ENCODE measurements at regions not wholly inside any gene's neighbourhood (a gene's known extent, or its start where the extent isn't known, plus 50 kb on each side); places are given as distances from the start of the nearest gene placed in this dataset.

DNA sequence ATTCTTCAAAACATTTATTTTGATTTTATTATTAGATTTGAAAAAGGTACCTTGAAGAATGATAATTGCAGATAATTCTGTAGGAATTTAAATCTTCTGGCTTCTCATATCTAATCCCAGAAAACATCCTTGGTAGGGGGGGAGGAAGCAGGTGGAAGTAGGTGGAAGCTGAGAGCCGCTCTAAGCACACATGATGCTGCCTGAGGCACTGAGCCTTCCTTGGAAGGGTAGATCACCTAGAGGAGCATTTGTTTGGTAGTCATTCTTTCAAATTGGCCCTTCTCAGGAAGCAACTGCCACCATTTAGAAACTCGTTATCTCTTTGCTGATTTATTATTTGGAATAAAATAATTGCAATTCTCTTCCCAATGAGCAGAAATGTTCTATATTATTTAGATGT is 623.3 kb downstream of the CD109 start:
- Histone ChIP-seq H3K9me2 (ENCODE audit: low read depth, low read length) (no peaks in the 10 kb centered on the region), H3K9me3 (ENCODE audit: low read length) (no peaks in the 10 kb centered on the region), H3F3A (ENCODE audit: insufficient read depth, low read length) (no peaks in the 10 kb centered on the region), H3K27ac (ENCODE audit: low read depth, low read length, poor library complexity, severe bottlenecking) (no peak overlapping the region), H3K4me3 (ENCODE audit: low read depth, low read length, poor library complexity, severe bottlenecking) (no peak overlapping the region), H3K4me1 (ENCODE audit: insufficient read depth, low read length, severe bottlenecking) (no peaks in the 10 kb centered on the region), H3K9ac (ENCODE audit: low read length) (no peak overlapping the region), H3K4me2 (ENCODE audit: low read length) (no peak overlapping the region), H3K79me2 (ENCODE audit: insufficient read depth, low read length) (no peaks in the 10 kb centered on the region), H3K27me3 (ENCODE audit: insufficient read depth, low read length) (no peaks in the 10 kb centered on the region), H3K36me3 (ENCODE audit: insufficient read depth, low read length) (no peaks in the 10 kb centered on the region), H2AFZ (ENCODE audit: low read length) (no peak overlapping the region), H4K20me1 (ENCODE audit: insufficient read depth, low read length) (no peaks in the 10 kb centered on the region)
- no peak for TF ChIP-seq EZH2 (IDR thresholded peaks at IDR 0.05; ENCODE audit: borderline replicate concordance, low read length)
- TF ChIP-seq, protein P1, sequence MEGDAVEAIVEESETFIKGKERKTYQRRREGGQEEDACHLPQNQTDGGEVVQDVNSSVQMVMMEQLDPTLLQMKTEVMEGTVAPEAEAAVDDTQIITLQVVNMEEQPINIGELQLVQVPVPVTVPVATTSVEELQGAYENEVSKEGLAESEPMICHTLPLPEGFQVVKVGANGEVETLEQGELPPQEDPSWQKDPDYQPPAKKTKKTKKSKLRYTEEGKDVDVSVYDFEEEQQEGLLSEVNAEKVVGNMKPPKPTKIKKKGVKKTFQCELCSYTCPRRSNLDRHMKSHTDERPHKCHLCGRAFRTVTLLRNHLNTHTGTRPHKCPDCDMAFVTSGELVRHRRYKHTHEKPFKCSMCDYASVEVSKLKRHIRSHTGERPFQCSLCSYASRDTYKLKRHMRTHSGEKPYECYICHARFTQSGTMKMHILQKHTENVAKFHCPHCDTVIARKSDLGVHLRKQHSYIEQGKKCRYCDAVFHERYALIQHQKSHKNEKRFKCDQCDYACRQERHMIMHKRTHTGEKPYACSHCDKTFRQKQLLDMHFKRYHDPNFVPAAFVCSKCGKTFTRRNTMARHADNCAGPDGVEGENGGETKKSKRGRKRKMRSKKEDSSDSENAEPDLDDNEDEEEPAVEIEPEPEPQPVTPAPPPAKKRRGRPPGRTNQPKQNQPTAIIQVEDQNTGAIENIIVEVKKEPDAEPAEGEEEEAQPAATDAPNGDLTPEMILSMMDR (IDR thresholded peaks at IDR 0.05; ENCODE audit: low read length) = no peak

- Histone ChIP-seq H3K9ac (ENCODE audit: low read length) (no peak overlapping the region), H3K9me2 (ENCODE audit: low read depth, low read length) (no peaks in the 10 kb centered on the region), H3K27me3 (ENCODE audit: insufficient read depth, low read length) (no peaks in the 10 kb centered on the region), H3K36me3 (ENCODE audit: insufficient read depth, low read length) (no peaks in the 10 kb centered on the region), H3K79me2 (ENCODE audit: insufficient read depth, low read length) (no peaks in the 10 kb centered on the region), H3K4me2 (ENCODE audit: low read length) (no peak overlapping the region), H2AFZ (ENCODE audit: low read length) (no peak overlapping the region), H3K4me3 (ENCODE audit: low read depth, low read length, poor library complexity, severe bottlenecking) (no peak overlapping the region), H3K4me1 (ENCODE audit: insufficient read depth, low read length, severe bottlenecking) (no peaks in the 10 kb centered on the region), H3K9me3 (ENCODE audit: low read length) (no peaks in the 10 kb centered on the region), H3F3A (ENCODE audit: insufficient read depth, low read length) (no peaks in the 10 kb centered on the region), H3K27ac (ENCODE audit: low read depth, low read length, poor library complexity, severe bottlenecking) (no peak overlapping the region), H4K20me1 (ENCODE audit: insufficient read depth, low read length) (no peaks in the 10 kb centered on the region)
- TF ChIP-seq, protein P1 (IDR thresholded peaks at IDR 0.05; ENCODE audit: low read length) = no peak
- TF ChIP-seq EZH2 (IDR thresholded peaks at IDR 0.05; ENCODE audit: borderline replicate concordance, low read length) = no peak
Observed at GRCh38 chr6:74318738-74319137, 622.7 kb downstream of the CD109 start.

GRCh38 chr6:74312081-74312480 is 616.1 kb downstream of the CD109 start:
- Histone ChIP-seq H3K27me3 (ENCODE audit: insufficient read depth, low read length) (no peaks in the 10 kb centered on the region), H3K4me2 (ENCODE audit: low read length) (no peak overlapping the region), H3K4me1 (ENCODE audit: insufficient read depth, low read length, severe bottlenecking) (no peaks in the 10 kb centered on the region), H3K79me2 (ENCODE audit: insufficient read depth, low read length) (no peaks in the 10 kb centered on the region), H3K4me3 (ENCODE audit: low read depth, low read length, poor library complexity, severe bottlenecking) (no peak overlapping the region), H2AFZ (ENCODE audit: low read length) (no peak overlapping the region), H3F3A (ENCODE audit: insufficient read depth, low read length) (no peaks in the 10 kb centered on the region), H3K9me3 (ENCODE audit: low read length) (no peaks in the 10 kb centered on the region), H4K20me1 (ENCODE audit: insufficient read depth, low read length) (no peaks in the 10 kb centered on the region), H3K9me2 (ENCODE audit: low read depth, low read length) (no peaks in the 10 kb centered on the region), H3K27ac (ENCODE audit: low read depth, low read length, poor library complexity, severe bottlenecking) (no peak overlapping the region), H3K36me3 (ENCODE audit: insufficient read depth, low read length) (no peaks in the 10 kb centered on the region), H3K9ac (ENCODE audit: low read length) (no peak overlapping the region)
- no peak for TF ChIP-seq EZH2 (IDR thresholded peaks at IDR 0.05; ENCODE audit: borderline replicate concordance, low read length)
- TF ChIP-seq, protein P1 (IDR thresholded peaks at IDR 0.05; ENCODE audit: low read length) = no peak
